ENCODE measurements at regions not wholly inside any gene's neighbourhood (a gene's known extent, or its start where the extent isn't known, plus 50 kb on each side); places are given as distances from the start of the nearest gene placed in this dataset.

GRCh38 chr21:28252928-28253327, 739.7 kb downstream of the LTN1 start:
- TF ChIP-seq NFRKB (IDR thresholded peaks at IDR 0.05), result no peak
- no peak for TF ChIP-seq ZNF384 (IDR thresholded peaks at IDR 0.05)
- no peak for TF ChIP-seq SP1 (IDR thresholded peaks at IDR 0.05)
- TF ChIP-seq ARNT (IDR thresholded peaks at IDR 0.05), result no peak
- TF ChIP-seq PKNOX1 (IDR thresholded peaks at IDR 0.05), result no peak
- TF ChIP-seq BHLHE40 (IDR thresholded peaks at IDR 0.05; ENCODE audit: borderline replicate concordance), result no peak
- TF ChIP-seq LEF1 (IDR thresholded peaks at IDR 0.05; ENCODE audit: borderline replicate concordance), result no peak

All from HEK293T (cell line).